Fibroblast of skin of scalp (primary cell): ENCODE measurements at regions not wholly inside any gene's neighbourhood (a gene's known extent, or its start where the extent isn't known, plus 50 kb on each side); places are given as distances from the start of the nearest gene placed in this dataset.
"Not testable (repeated sequence)": the region's sequence is repeated elsewhere in the genome, so short reads cannot be mapped to it uniquely, and the experiment has no call there.

Experiments used
- DNase-seq: peaks from one replicate; pipeline ENCODE4 v3.0.0-alpha.2; 2013

DNA sequence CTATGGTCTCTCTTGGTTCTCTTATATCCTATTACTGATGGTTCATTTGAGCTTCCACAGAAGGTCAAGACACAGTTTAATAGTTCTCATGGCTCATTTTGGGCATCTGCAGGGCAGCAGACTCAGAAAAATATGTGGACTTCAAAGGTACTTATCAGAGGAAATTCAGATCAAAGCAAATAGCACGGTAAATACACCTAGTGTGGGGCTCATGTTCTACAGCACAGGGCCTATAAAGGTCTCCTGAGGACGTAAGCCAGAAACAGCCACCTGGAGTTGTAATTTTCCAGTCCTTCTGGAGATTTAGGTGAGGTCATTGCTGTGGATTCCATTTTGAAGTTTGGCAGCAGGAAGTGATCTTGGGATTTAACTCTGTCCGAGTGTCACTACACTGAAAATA lies 134.5 kb upstream of the SGO1 start:
- no peak for DNase-seq

DNA sequence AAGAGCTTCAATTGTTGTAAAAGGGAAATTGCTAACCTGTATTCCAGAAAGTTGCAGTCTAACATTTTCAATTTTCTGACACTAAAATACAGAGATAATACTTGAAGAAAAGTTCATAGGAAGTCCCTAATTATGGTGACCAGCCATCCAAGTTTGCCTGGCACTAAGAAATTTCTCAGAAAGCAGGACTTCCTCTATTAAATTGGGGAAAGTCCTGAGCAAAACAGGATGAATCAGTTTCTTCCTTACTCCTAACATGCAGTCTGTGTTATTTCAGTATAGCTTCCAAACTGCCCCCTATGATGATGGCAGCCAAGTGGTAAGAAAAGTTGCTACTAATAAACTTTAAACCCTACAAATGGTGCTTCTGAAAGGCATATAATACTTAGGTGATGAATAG lies 133.5 kb upstream of the SGO1 start:
- DNase-seq, result no peak

DNA sequence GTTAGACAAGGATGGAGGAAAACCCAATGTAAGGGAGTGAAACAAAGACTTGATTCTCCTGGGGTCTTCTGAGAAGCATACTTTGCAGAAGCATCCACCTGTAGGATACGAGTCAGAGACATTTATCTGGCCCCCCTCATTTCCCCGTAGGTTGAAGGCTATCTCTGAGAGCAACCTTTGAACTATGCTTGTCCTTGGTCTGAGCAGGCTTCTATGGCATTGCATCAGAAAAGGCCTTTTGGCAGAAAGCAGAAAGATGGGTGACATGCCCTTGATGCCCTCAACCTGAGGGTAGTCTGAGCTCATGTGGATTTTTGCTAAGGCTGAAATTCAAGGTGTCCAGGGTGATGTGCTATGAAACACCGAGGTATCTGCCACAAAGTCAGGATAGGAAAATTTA lies 131.6 kb upstream of the SGO1 start:
- no peak for DNase-seq

DNA sequence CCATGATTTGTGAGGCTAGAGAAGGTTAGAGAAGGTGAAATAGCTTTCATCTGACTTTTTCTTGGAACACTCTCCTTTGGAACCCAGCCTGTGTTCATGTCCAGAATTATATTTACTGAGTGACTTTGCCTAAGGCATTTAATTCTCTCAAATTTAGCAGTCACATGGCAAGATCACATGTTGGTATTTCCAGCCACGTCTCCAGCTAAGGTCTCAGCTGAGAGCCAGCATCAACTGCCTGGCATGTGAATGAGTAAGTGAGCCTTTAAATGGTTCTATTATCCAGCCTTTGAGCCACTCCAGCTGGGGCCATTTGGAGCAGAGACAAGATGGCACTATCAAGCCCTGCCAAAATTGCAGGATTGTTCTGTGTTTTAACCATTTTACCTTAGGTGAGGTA lies 130.2 kb upstream of the SGO1 start:
- DNase-seq, result no peak

DNA sequence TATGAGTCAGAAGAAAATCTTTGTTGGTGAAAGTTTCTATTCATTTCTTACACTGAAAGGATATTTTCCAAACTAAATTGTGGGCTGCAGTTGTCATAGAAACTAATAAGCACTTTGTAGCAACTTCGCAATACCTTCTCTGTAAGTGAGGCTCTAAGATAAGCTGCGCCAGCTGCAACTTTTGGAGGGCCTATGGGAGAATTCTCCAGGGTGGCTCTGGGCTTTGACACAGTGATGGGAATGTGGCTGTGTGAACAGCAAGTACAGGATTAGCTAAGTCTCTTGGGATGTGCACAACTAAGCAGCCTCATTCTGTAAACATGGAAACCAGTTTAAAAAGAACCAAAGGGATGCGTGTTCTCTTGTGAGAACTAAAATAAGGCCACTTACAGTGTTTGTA lies 124.6 kb upstream of the SGO1 start:
- DNase-seq, result no peak

DNA sequence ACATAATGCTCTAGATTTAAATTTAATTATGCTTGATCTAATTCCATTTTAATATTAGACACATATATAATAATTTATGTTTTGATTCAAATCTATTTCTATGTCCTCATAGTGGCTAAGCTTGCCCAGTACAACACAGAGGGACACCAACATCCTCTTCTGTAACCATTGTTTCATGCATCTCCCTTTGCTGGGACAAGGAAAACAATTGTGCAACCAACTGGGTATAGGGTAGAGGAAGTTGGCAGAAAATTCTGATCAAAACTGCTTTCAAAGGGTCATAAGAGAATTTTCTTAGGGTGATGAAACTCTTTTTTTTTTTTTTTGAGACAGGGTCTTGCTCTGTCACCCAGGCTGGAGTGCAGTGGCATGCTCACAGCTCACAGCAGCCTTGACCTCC lies 121.4 kb upstream of the SGO1 start:
- DNase-seq, result no peak

DNA sequence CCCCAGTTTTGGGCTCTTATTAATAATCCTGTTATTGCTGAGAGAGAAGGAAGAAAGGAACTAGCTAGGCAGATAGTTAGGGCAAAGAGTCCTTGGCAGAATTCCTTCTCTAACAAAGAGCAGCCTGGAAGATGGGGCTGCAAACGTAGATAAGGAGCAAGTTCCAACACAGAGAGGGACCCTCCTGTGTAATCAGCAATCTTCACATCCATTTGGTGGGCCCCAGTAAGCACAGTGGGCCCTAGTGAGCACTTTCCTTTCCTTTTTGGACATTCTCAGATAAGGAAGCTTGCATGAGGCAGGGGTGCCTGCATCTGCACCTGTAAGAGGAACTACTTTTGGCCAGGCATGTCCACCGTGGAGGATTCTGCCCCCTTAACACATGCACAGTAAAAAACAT lies 119.6 kb upstream of the SGO1 start:
- no peak for DNase-seq

DNA sequence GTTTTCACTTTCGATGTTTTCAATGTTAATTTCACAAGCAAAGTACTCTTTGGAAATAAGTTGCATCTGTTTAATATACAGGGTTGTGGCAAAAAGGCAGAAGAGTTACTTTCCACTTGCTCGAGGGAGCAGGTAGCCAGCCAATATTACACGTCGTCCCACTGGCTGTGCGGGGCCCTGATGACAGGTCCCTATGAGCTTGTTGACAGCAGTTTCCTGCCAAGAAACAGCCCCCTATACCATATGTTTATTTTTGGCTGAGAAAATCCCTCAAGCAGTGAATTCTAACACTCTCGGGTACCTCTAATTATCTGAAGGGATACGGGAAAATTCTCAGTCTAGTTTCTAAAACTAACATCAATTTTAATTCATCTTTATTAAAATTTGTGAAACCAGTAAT lies 116.8 kb upstream of the SGO1 start:
- DNase-seq, result no peak

DNA sequence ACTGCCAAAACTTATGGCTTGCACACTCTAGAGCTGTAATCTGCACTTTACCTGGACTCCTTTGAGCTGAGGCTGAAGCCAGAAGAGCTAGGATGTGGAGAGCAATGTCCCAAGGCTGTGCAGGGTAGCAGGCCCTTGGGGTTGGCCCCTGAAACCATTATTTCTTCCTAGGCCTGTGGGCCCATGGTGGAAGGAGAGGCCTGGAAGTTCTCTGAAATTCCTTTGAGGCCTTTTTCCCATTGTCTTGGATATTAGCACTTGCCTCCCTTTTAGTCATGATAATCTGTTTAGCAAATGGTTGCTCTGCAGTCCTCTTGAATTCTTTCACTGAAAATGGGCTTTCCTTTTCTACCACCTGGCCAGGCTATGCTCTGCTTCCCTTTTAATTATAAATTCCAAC lies 102.0 kb upstream of the SGO1 start:
- DNase-seq, result no peak

DNA sequence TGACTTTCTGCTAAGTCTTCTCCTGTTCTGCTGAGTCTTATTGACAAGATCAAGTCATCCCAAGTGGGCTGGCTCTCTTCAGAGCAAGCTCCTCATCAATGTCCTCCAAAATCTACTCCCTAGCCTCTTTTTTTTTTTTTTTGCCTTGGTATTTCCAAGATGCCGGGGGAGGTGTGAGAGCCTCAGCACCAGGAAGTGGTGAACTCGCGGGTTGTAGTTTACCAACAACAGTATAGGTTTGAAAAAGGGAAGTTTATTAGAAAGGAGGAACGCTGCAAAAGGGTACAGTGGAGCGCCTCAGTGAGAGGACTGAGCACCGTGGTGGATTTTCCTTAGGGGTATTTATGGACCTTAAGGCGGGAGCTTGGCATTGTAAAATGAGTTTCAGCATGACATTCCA lies 94.3 kb upstream of the SGO1 start:
- no peak for DNase-seq

DNA sequence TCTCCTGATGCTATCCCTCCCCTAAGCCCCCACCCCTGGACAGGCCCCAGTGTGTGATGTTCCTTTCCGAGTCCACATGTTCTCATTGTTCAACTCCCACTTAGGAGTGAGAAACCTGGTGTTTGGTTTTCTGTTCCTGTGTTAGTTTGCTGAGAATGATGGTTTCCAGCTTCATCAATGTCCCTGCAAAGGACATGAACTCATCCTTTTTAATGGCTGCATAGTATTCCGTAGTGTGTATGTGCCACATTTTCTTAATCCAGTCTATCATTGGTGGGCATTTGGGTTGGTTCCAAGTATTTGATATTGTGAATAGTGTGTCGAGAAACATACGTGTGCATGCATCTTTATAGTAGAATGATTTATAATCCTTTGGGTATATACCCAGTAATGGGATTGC lies 80.0 kb upstream of the SGO1 start:
- DNase-seq, result not testable (repeated sequence)

DNA sequence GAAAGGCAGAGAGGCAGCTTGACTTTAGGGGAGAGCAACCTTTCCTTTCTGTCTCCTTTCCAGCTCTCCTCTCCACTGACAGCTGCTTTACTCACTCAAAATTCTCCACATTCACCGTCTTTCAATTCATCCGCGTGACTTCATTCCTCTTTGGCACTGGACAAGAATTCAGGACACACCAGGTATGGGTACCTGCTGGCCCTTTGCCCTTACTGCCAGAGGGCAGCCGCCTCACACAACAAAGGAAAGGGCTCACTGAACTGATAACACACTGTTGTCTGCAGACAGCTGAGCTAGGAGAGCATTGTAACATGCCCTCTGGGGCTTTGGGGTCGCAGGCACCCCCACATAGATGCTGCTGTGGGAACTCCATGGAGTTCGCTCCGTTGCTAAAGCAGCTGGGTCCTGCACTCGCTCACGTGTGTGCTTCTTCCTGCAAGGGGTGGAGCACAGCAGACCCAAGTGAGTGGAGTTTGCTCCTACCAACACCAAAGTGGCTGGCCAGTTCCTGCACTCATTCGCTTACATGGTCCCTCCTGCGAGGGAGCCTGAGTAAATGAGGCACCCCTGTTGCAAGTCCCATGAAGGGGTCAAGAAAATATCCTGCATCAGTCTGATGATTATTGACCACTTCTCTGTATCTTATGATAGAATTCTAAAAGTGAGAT lies 79.0 kb upstream of the SGO1 start:
- no peak for DNase-seq

DNA sequence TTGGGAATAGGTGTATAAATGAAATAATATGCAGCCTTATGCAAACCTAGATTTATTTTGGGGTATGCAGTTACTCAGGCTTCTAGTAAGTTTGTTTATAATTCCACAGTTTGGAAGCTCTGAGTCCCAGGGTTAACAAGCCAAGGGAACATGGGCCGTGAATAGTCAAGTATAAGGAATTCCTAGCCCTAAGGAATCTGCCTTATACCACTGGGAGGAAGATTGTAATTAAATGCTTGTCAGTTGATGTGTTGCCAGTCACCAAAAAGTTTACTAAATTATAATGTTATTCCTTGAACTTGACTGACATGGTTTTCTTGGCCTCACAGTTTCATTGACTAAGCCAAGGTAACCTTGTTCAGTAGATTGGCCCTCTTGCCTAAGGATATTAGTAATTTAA lies 72.4 kb upstream of the SGO1 start:
- DNase-seq, result no peak

DNA sequence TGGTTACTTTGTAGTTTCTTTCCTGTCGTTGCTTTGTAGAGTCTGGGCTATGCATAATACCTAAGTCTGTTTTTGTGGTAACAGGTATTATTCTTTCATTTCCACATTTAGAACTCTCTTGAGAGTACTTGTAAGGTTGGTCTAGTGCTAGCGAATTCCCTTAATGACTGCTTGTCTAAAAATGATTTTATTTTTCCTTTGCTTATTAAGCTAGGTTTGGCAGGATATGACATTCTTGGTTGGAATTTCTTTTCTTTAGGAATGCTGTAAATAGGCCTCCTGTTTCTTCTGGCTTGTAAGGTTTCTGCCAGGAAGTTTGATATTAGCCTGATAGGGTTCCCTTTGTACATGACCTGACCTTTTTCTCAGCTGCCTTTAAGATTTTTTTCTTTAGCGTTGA lies 70.1 kb upstream of the SGO1 start:
- DNase-seq, result no peak

DNA sequence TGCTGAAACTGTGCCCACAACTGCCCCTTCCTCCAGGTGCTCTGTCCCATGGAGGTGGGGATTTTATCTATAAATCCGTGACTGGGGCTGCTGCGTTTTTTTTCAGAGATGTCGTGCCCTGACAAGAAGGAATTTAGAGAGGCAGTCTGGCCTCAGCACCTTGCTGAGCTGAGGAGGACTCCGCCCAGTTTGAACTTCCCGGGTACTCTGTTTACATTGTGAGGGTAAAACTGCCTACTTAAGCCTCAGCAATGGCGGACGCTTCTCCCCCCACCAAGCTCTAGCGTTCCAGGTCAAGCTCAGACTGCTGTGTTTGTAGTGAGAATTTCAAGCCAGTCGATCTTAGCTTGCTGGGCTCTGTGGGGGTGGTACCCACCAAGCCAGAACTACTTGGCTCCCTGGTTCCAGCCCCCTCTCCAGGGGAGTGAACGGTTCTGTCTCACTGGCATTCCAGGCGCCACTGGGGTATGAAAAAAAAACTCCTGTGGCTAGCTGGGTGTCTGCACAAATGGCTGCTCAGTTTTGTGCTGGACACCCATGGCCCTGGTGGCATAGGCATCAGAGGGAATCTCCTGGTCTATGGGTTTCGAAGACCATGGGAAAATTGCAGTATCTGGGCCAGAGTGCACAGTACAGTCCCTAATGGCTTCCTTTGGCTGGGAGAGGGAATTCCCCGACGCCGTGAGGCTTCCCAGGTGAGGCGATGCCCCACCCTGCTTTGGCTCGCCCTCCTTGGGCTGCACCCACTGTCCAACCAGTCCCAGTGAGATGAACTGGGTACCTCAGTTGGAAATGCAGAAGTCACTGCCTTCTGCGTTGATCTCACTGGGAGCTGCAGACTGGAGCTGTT lies 68.5 kb upstream of the SGO1 start:
- DNase-seq, result no peak

DNA sequence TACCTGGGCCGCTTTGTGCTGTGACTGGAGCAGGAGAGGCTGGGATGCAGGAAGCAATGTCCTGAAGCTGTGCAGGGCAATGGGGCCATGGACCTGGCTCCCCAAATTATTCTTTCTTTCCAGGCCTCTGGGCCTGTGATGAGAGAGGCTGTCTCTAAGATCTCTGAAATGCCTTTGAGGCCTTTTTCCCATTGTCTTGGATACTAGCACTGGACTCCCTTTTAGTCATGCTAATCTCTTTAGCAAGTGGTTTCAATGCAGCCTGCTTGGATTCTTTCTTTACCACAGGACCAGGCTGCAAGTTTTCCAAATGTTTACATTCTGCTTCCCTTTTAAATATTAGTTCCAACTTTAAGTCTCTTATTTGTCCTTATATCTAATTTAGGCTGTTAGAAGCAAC lies 64.8 kb upstream of the SGO1 start:
- no peak for DNase-seq

DNA sequence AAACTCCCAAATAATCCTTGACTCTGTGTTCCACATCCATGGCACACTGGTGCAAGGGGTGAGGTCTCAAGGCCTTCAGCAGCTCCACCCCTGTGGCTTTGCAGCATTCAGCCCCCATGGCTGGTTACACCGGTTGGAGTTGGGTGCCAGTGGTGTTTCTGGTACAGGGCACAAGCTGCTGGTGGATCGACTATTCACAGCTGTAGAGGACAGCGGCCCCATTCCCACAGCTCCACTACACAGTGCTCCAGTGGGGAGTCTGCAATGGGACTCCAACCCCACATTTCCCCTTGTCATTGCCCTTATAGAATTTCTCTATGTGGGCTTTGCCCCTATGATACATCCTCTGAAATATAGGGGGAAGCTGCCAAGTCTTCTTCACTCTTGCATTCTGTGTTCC lies 64.3 kb upstream of the SGO1 start:
- no peak for DNase-seq

DNA sequence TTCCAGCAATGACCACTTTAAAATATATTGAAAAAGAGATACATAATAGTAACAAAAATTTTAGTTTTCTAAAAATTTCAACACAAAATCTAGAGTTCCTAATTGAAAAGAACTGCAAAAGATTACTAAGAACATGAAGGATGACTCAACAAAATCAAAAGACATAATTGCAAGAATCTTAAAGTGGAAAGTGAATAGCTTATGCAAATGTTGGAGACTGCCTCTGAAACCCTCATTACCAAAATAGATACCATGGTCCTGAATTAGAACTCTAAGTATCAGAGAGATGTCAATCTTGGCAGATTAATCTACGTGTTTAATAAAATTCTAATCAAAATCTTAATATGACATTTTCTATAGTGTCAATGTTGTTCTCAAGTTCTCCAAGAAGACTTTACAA lies 60.7 kb upstream of the SGO1 start:
- no peak for DNase-seq

DNA sequence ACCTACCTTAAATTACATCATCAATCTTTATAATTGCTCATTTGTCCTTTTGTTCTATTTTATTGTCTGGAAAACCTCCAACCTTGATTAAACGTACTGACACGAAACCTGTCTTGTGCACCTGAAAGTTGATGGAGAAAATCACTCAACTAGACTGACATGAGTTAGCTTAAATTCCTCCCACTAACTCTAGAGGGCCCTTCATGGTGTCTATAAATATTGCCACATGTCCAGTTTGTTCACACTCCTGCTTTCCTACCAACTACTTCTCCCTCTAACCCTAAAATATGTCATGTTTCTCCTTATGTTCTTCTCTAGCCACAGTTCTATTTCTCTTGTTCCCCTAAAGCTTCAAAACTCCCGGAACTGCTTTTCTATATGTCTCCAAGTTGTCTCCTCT lies 59.8 kb upstream of the SGO1 start:
- DNase-seq, result no peak

DNA sequence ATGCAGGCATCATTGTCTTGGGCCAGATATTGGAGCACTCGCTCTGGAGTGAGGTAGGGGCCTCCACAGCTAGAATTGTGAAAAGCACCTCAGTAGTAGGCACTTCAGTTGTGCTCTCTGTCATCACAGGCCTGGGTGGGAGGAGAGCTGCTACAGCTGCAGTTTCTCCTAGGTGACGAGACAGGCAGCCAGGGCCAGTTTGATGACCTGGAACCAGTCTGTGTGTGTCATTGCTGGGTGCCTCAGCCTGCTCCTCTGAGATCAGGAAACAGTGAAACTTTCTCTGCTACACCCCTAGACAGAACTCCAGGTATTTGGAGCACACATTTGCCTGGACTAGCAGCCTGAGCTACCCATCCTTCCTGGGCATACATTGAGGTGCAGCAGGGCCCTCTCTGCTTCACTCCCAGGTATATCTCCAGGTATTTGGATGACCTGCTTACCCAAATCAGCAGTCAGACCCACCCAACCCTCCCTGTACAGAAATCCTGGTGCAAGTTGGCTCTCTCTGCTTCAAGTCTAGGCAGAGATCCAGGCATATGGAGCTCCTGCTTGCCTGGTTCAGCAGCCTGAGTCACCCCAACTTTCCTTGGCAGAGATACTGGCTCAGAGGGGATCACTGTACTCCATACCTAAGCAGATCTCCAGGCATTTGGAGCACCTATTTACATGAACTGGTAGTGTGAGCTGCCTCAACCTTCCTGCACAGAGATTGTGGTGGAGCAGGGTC lies 54.3 kb upstream of the SGO1 start:
- DNase-seq, result no peak

DNA sequence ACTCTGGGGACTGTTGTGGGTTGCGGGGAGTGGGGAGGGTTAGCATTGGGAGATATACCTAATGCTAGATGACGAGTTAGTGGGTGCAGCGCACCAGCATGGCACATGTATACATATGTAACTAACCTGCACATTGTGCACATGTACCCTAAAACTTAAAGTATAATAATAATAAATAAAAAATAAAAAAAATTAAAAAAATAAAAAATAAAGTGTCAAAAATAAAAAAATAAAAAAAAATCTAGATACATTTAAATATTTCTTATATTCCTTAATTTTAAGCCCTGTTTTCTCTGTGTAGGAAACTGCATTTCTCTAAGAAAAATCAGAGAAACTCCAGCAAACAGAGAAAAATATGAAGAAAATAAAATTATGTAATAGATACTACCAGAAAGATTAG lies 52.2 kb upstream of the SGO1 start:
- not testable (repeated sequence) for DNase-seq

DNA sequence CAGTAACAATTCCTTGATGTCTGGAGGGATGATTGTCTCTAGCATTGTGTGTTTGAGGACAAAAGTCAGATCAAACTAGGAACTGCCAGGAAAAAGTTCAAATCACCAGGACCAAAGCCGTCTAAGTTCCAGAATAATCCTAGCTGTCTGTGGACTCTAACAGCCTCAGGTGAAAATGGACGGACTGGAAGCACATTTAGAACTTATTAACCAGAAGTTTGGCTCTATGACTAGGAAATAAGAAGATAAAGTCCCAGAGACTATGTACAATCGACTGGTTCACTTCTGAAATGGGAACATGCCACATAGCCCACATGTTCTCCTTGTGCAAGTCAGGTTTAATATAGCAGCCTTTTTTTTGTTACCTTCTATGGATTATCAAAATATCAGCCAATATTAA lies 50.6 kb upstream of the SGO1 start:
- DNase-seq, result no peak
